T-helper 2 cell (primary cell): ENCODE measurements at regions not wholly inside any gene's neighbourhood (a gene's known extent, or its start where the extent isn't known, plus 50 kb on each side); places are given as distances from the start of the nearest gene placed in this dataset.
"Not testable (repeated sequence)": the region's sequence is repeated elsewhere in the genome, so short reads cannot be mapped to it uniquely, and the experiment has no call there.

ENCODE experiments used
- DNase-seq, 5 experiments: peaks; one replicate each; pipeline versions ENCODE4 v3.0.0 to v3.0.0-alpha.2; 2012 to 2022

DNA sequence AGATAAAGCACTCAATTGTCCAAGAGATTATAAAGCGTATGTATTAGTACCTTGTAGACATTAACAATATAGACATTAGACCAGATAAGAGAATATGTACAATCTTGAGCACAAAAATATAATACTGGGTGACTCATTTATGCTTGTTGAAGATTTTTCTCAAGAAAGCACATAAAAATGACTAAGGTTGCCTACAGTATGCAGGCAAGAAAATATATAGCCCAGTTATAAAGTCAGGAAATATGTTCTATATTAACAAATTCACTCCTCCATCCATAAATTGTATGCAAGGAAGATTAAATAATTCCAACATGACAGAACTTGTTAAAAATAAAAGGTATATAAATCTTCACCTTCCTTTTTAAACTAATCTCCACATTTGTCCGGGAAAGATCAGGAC is 356.4 kb upstream of the SLC39A10 start:
- DNase-seq, result no peak

DNA sequence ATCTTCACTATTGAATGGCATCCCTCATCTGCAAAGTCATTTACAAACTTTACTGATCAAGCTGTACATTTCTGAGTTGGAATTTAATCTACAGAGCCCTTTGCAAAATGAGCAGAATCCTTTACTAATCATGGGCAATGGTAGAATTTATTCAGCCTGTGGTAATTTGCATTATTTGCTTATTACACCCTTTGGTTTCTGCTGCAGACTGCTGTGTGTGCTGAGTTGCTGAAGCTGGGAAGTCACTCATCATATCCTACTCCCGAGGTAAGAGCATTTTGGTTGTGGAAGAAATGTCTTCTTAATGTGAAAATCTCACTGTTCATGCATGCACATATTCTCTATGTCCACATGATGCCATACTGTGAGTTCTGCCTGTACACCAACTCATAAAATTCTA is 357.4 kb upstream of the SLC39A10 start:
- DNase-seq, result no peak

DNA sequence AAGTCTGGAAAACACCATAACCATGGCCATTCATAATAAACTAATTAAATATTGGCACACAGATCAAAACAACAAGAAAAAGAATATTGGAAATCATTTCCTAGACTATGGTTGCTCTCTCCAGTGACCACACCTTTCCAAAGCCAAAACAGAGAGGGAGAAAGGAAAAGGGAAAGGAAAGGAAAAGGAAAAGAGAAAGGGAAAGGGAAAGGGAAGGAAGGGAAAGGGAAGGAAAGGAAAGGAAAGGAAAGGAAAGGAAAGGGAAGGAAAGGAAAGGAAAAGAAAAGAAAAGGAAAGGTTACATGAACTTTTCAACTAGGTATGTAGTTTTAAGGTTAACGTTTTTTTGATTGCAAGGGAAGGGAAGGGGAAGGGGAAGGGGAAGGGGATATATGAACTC is 360.5 kb upstream of the SLC39A10 start:
- DNase-seq, result no peak

DNA sequence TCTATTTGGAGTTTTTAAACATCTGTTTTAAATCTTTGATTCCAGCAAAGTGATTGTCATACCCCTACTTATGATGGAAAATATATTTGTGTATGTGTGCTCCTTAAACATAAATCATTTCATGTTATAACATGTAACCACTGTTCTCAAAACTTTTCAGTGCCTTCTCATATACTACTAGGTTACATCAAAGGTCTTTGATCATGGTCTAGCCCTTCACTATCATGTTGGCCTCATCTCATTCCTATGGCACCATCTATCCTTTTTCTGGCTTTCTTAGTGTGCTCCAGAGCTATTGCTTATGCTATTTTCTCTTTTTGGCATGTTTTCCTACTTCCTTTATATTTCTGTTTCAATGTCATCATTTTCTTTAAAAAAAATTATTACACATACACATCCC is 367.9 kb upstream of the SLC39A10 start:
- DNase-seq, result no peak

DNA sequence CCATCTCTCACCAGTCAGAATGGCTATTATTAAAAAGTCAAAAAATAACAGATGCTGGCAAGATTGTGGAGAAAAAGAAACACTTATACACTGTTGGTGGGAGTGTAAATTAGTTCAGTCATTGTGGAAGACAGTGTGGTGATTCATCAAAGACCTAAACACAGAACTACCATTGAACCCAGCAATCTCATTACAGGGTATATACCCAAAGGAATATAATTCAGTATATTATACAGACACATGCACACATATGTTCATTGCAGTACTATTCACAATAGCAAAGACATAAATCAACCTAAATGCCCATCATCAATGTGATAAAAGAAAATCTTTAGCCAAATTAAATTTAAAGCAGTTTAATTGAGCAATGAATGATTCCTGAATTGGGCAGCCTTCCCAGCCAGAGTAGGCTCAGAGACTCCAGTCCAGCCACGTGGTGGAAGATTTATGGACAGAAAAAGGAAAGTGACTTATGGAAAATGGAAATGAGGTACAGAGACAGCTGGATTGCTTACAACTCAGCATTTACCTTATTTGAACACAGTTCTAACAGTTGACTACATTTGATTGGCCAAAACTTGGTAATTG is 377.1 kb upstream of the SLC39A10 start:
- no peak for DNase-seq

DNA sequence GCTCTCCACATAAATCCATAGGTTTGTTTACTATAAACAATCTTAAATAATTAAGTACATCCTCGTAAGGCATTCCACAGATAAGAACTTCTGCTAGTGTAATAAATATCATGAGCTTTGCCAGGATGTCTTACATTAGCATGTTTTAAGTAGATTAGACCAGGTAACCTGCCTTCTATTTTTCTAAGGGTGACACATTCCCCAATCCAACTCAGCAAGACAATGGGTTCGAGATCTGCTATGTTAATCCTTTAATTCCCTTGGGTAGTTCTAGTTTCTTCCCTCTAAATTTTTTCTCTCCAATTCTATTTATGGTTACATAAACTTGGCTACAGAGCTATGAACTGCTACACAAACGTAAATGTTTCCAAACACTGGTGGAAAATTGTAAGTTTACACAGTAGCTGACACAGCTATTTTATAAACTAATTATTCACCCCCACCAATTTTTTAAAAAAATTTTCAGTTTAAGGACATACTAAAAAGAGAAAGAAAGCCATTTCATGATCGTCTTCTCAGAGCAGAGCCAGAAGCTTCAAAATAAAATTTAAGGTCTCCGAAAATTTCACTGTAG is 386.5 kb upstream of the SLC39A10 start:
- no peak for DNase-seq

DNA sequence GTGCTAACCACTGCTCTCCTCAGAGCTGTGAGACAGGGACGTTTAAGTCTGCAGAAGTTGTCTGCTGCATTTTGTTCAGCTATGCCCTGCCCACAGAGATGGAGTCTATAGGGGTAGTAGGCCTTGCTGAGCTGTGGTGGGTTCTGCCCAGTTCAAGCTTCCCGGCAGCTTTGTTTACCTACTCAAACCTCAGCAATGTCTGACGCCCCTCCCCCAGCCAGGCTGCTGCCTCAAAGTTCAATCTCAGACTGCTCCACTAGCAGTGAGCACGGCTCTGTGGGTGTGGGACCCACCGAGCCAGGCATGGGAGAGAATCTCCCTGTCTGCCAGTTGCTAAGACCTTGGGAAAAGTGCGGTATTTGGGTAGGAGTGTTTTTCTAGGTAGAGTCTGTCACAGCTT is 387.8 kb upstream of the SLC39A10 start:
- no peak for DNase-seq

DNA sequence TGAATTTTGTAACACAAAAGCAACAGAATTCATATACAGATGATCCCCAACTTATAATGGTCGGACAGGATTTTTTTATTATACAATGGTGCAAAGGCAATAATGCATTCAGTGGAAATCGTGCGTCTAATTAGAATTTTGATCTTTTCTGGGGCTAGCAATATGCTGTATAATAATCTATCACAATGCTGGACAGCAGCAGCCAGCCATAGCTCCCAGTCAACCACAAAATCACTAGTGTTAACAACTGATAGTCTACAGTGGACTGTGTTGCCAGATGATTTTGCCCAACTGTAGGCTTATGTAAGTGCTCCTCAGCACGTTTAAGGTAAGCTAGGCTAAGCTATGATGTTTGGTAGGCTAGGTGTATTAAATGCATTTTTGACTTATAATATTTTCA is 399.0 kb upstream of the SLC39A10 start:
- DNase-seq, result no peak

DNA sequence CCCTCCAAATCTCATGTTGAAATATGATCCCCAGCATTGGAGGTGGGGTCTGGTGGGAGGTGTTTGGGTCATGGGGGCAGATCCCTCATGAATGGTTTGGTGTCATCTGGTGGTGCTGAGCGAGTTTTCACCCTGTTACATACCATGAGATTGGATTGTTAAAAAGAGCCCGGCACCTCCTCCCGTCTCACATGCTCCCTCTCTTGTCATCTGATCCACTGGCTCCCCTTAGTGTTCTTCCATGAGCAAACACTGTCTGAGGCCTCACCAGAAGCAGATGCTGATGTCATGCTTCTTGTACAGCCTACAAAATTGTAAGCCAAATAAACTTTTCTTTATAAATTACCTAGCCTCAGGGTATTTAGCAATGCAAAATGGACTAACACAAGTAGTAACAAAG is 405.0 kb upstream of the SLC39A10 start:
- DNase-seq, result no peak

DNA sequence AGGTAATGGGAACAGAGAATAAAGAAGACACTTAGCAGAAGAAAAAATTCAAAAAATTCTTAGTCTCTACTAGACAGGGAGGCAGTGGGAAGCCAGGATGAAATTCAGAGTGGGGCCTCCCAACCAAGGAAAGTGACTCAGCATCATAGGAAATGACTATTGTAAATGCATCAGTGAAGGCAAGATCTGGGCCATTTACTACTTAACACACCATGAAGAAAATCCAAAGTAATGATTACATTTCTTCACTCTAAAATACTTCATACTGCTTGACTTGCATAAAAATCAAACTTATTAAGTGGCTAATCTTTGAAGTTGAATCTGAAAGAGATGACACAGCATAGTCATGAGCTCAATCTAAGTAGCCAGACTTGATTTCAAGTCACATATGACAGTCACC is 405.8 kb upstream of the SLC39A10 start:
- DNase-seq, result no peak

DNA sequence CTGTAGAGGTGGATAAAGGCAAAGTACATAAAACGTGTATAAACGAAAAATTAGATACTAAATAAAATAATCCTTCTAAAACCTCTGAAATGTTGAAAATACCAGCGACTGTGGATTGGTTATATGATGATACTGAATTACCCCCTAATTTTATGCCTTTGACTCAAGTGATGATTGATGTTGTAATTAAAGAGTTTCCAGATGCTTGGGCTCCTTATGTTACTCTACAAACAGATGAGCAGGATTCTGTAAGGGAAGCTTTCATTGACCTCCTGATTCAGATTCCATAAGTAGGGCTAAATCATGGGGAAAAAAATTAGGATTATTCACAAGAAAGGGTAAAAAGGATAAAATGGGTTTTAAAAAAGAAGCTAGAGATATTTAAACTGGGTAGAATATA is 418.2 kb upstream of the SLC39A10 start:
- DNase-seq, result no peak

DNA sequence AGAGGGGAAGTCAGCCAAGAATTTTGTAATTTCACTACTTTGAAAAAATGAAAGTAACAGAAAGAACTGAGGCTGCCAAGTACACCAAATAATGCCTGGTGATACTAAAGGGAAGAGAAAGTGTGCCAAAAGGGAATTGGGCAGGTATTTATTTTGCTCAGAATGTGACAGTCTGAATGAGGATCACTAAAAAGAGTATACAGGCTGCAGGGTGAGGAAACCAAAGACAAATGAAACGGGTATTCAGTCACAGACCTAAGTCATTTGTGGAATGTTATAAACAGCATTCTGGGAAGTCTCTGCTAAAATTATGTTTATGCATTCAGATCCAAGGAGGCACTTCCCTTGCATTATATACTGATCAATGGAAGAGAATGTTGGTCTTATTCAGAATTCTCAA is 418.6 kb upstream of the SLC39A10 start:
- DNase-seq, result no peak

DNA sequence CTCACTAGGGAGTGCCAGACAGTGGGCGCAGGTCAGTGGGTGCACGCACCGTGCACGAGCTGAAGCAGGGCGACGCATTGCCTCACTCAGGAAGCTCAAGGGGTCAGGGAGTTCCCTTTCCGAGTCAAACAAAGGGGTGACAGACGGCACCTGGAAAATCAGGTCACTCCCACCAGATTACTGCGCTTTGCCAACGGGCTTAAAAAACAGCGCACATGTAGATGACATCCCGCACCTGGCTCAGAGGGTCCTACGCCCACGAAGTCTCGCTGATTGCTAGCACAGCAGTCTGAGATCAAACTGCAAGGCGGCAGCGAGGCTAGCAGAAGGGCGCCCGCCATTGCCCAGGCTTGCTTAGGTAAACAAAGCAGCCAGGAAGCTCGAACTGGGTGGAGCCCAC is 428.5 kb upstream of the SLC39A10 start:
- not testable (repeated sequence) for DNase-seq

DNA sequence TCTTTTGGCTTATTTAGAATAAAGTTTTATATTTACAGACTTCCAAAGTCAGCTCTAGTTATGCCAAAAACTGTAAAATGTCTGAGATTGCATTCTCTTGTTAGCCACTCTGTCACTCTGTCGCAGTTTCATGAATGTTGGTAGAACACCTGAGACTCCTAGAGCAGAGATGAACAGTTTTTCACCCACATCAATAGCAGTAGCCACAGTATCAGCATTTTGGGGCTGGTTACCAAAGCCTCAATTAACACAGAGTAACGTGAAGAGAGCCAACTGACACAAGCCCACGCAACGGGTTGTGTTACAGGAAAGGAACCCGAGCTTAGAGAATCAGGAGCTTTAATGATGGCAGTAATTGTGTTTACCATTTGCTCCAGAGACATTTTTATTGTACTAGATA is 443.0 kb upstream of the SLC39A10 start:
- DNase-seq, result no peak

DNA sequence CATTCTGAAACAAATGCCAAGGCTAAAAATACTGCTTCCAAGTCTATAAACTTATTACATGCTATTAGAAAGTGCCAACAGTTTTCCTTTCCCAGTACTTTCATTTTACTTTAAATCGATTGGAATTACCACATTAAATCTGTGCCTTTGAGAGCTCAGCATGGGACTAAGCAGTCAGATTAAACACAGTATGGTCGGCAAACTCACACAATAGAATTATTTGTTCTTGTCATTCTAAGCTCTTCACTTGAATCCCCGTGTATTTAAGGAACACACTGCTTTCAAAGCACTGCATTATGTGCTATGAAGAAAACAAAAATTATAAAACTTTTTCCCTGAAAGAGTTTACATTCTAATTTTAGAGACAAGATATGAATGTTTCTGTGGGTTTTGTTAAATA is 444.4 kb upstream of the SLC39A10 start:
- DNase-seq, result no peak

DNA sequence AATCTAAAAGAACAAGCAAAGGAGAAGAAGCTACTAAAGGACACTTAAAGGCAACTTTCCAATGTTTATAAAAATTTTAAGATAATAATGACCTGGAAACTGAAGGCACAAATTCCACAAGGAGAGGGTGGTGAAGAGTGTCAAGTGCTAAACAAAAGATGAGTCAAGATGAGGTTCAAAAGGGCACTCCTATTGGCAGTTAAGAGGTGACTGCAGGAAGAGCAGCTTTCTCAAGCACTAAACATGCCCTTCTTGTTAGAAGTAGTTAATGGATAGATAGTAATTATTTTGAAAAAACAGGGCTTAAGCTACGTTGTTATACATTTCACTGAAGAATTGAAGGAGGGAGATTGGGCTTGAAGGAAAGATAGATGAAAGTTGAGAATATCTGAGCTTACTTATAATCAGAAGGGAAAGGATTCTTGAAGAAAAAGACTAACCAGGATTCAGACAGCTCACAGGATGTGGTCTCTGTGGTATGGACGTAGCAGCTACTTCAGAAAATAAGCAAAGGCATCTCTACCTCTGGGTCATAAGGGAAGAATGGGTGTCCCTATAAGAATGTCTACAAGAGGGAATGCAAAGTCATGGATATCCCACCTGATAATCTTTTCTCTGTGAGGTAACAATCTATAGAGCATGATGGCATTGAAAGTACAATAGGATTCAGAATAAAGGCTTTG is 454.7 kb upstream of the SLC39A10 start:
- peak in 2 of 5 experiments; percentile 2 to 59 for DNase-seq

DNA sequence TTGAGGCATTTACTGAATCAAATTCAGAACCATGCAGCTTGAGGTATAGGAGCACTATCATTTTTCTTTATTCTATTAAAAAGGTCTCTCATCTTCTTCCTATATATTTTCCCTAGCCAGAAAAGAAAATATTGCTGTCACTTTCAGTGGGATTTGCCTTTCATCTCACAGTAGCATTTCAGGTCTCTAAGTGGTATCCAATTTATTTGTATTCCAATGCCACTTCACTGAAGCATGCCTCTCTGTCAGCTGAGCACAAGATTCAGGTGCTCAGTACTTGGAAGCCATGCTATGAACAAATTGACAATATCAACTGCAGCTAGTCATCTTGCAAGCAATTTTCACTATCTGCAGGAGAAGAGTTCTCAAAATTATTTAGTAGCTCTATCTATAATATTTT is 457.2 kb upstream of the SLC39A10 start:
- DNase-seq, result no peak

DNA sequence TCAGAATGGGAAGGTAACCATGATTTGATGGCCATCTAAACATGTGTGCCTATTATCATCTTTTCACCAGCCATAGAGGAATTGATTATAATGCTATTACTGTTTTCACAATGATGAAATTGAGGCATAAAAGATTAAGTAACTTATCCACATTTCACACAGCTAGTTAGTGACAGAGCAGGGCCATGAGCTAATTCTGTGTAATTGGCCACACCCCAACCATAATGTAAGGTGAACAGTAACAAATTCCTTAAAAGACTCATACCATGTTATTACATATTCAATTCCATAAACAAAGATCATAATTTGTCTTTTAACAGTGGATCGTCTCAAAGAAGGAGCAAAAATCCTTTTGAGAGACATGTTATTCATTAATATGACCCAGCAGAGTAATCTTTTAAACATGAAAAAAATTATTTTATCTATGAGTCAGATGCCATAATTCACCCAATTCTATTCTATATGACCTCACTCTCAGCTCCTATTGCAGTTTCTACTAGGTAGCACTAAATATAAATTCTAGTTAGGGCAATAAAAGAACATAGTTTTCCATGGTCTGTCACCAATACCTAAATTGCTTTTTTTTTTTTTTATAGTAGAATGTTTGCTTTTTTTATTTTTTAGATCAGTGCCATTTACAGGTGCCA is 475.8 kb upstream of the SLC39A10 start:
- no peak for DNase-seq

DNA sequence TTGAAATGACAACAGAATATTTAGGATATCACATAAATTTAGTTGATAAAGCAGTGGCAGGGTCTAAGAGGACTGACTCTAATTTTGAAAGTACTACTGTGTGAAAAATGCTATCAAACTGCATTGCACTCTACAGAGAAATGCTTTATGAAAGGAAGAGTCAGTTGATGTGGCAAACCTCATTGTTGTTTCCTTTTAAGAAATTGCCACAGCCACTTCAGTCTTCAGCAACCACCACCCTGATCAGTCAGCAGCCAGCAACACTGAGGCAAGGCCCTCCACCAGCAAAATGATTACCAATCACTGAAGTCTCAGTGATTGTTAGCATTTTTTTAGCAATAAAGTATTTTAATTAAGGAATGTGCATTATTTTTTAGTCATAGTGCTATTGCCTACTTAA is 488.7 kb upstream of the SLC39A10 start:
- peak in 1 of 5 experiments; percentile 81 for DNase-seq

DNA sequence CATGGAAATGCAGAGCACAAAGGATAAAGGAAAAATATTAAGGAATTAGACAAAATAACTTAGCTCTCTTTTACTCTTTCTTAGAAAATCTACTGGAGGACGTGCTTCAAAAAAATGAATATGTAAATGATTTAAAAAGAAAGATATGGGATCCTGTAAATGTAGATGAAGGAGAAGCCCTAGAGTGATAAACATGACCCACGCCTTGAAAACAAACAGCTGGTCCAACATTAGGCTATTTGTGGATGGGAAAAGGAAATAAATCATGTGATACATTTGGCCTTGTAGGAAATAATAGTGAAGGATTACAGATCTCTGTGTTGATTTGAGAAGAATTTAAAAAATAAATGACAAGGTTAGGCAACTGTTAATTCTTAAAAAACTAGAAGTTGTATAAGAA is 492.1 kb upstream of the SLC39A10 start:
- DNase-seq, result no peak

DNA sequence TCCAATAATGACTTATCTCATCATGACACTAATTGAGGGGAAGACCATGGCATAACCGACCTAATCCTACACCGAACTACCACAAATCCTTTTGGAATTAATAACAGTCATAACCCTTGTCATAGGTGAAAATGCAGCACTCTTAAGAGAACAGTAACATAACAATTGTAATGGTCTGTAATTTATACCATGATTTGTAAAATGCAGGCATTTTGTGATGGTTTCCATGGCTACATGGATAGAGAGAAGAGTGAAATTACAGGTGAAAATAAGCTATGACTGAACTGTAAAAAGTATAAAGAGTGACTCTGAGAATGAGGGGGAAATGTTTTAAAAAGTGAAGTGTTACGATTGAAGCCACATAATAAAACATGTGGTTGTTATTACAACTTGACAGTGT is 494.1 kb upstream of the SLC39A10 start:
- DNase-seq, result no peak

DNA sequence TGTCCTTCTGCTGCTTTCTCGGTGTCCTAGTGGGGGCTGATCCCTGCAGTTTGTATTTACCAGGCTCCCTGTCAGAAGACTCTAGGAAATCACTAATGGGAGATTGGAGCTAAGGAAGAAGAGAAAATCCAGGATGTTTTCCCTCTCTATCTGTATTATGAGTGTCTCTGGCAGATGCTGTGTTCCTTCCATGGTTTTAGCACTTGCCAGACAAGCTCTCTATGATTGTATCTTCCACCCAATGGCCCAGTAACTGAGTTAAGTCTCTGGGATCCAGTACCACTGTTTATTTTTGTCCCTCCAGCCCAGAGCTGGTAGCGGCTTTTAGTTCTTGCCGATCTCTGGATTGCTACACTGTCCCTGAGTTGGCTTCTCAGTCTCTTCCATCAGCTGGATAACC is 494.8 kb upstream of the SLC39A10 start:
- DNase-seq, result no peak

DNA sequence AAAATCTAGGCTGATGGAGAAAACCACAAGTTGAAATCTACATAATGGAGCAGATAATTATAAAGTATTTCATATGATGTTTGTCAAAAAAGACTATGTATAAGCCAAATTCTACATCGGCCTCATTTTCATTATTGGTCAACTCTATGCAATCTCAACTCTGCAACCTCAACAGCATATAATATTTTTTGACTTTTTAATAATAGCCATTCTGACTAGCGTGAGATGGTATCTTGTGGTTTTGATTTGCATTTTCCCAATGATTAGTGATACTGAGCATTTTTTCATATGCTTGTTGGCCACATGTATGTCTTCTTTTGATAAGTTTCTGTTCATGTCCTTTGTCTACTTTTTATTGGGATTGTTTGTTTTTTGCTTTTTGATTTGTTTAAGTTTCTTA is 496.1 kb upstream of the SLC39A10 start:
- DNase-seq, result peak in 1 of 5 experiments; percentile 9

DNA sequence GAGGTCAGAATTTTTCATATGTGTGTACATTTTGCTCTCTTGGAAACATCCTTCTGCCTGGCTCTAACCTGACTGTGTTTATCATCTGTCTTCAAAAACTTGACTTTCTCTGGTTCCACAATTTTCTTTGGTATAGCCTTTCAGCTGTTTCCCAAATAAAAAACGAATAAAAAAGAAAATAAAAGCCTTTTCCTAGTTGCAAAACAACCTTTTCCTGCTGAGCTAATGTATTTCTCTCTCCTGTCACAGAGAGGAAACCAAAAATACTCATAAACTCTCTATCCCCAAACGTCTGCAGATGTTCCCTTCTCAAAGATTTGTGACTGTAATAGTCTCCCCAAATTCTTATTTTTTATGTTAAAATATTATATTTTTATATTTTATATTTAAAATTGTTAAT is 505.3 kb upstream of the SLC39A10 start:
- no peak for DNase-seq
